Liver (tissue), 8 donors: ENCODE measurements at regions not wholly inside any gene's neighbourhood (a gene's known extent, or its start where the extent isn't known, plus 50 kb on each side); places are given as distances from the start of the nearest gene placed in this dataset.

Experiments used
- DNase-seq: peaks from one replicate; pipeline ENCODE4 v3.0.0-alpha.2; 2017; ENCODE audit warnings: low spot score
- H3K27ac ChIP-seq, 2 donors: one replicate each; pipeline ENCODE4 v1.7.0; 2013; ENCODE audit warnings: inconsistent platforms in 2 of 2, low read length in 2 of 2, control low read depth in 1 of 2, low read depth in 1 of 2, mild to moderate bottlenecking in 1 of 2
- H3K27me3 ChIP-seq, 4 donors: one replicate each; pipeline versions ENCODE4 v1.6.1 to v1.7.0; 2013; ENCODE audit warnings: low read length in 3 of 4, inconsistent platforms in 1 of 4, mild to moderate bottlenecking in 1 of 4, moderate library complexity in 1 of 4; ENCODE audit not compliant: control insufficient read depth in 4 of 4, insufficient read depth in 4 of 4
- H3K36me3 ChIP-seq, 4 donors: one replicate each; pipeline versions ENCODE4 v1.6.1 to v1.7.0; 2013; ENCODE audit warnings: low read length in 3 of 4, mild to moderate bottlenecking in 3 of 4, low read depth in 1 of 4, moderate library complexity in 1 of 4; ENCODE audit not compliant: control insufficient read depth in 4 of 4, insufficient read depth in 3 of 4
- H3K4me1 ChIP-seq, 4 donors: one replicate each; pipeline versions ENCODE4 v1.6.1 to v1.7.0; 2013; ENCODE audit warnings: low read length in 3 of 4, mild to moderate bottlenecking in 3 of 4, moderate library complexity in 1 of 4; ENCODE audit not compliant: control insufficient read depth in 4 of 4, insufficient read depth in 4 of 4
- H3K4me3 ChIP-seq, 3 donors: one replicate each; pipeline versions ENCODE4 v1.6.1 to v1.7.0; 2013; ENCODE audit warnings: low read length in 3 of 3, control low read depth in 1 of 3, low read depth in 1 of 3, mild to moderate bottlenecking in 1 of 3
- H3K9ac ChIP-seq, 2 donors: one replicate each; pipeline ENCODE4 v1.7.0; 2013; ENCODE audit warnings: low read length in 2 of 2, mild to moderate bottlenecking in 2 of 2, moderate library complexity in 2 of 2, control low read depth in 1 of 2, low read depth in 1 of 2
- H3K9me3 ChIP-seq, 4 donors: one replicate each; pipeline versions ENCODE4 v1.6.1 to v1.7.0; 2013; ENCODE audit warnings: low read length in 3 of 4; ENCODE audit not compliant: control insufficient read depth in 4 of 4
- CTCF ChIP-seq: fragments of 150-350 bp; IDR thresholded peaks from 2 replicates; pipeline ENCODE4 v1.5.1; 2017; ENCODE audit warnings: improper control_type of control experiment, low read depth, low read length; ENCODE audit not compliant: missing input control
- EGR1 ChIP-seq, 2 donors: IDR thresholded peaks; 2 replicates each; pipeline ENCODE4 v1.6.1; 2016 to 2018; ENCODE audit warnings: antibody characterized with exemption in 2 of 2, low read depth in 2 of 2
- FOXA1 ChIP-seq: IDR thresholded peaks from 2 replicates; pipeline ENCODE4 v1.6.1; 2016; ENCODE audit warnings: antibody characterized with exemption
- FOXA2 ChIP-seq: IDR thresholded peaks from 2 replicates; pipeline ENCODE4 v1.6.1; 2016; ENCODE audit warnings: antibody characterized with exemption
- GABPA ChIP-seq, 2 donors: IDR thresholded peaks in 1 of 2; conservative IDR thresholded peaks in 1 of 2; 2 replicates each; pipeline ENCODE4 v1.6.1; 2016; ENCODE audit warnings: antibody characterized with exemption in 2 of 2, mild to moderate bottlenecking in 1 of 2, moderate library complexity in 1 of 2
- HNF4A ChIP-seq, 2 donors: conservative IDR thresholded peaks; 2 replicates each; pipeline ENCODE4 v1.6.1; 2016; ENCODE audit warnings: antibody characterized with exemption in 2 of 2, mild to moderate bottlenecking in 2 of 2
- HNF4G ChIP-seq: IDR thresholded peaks from 2 replicates; pipeline ENCODE4 v1.6.1; 2016; ENCODE audit warnings: antibody characterized with exemption
- JUND ChIP-seq, 2 donors: IDR thresholded peaks; 2 replicates each; pipeline ENCODE4 v1.6.1; 2016; ENCODE audit warnings: antibody characterized with exemption in 2 of 2
- NR2F2 ChIP-seq: IDR thresholded peaks from 2 replicates; pipeline ENCODE4 v1.6.1; 2016; ENCODE audit warnings: antibody characterized with exemption
- RXRA ChIP-seq, 2 donors: IDR thresholded peaks; 2 replicates each; pipeline ENCODE4 v1.6.1; 2017 to 2018; ENCODE audit warnings: antibody characterized with exemption in 2 of 2, mild to moderate bottlenecking in 1 of 2
- TAF1 ChIP-seq: conservative IDR thresholded peaks from 2 replicates; pipeline ENCODE4 v1.6.1; 2016; ENCODE audit warnings: antibody characterized with exemption, mild to moderate bottlenecking
- YY1 ChIP-seq: IDR thresholded peaks from 2 replicates; pipeline ENCODE4 v1.6.1; 2016; ENCODE audit warnings: antibody characterized with exemption, mild to moderate bottlenecking
- WGBS: extraction: QIAGEN DNeasy Blood & Tissue Kit; methylation state at CpG from one replicate; pipeline ENCODE4 v1.1.7; 2013; 5-methylcytosine and 5-hydroxymethylcytosine counted together
- TF ChIP-seq, protein P1 (sequence below): IDR thresholded peaks from 2 replicates; pipeline ENCODE4 v1.6.1; 2016; ENCODE audit warnings: antibody characterized with exemption
- TF ChIP-seq, protein P2 (sequence below): IDR thresholded peaks from 2 replicates; pipeline ENCODE4 v1.6.1; 2016; ENCODE audit warnings: antibody characterized with exemption
- TF ChIP-seq, protein P3 (sequence below): IDR thresholded peaks from 2 replicates; pipeline ENCODE4 v1.6.1; 2016; ENCODE audit warnings: antibody characterized with exemption, mild to moderate bottlenecking
- TF ChIP-seq, protein P4 (sequence below): IDR thresholded peaks from 2 replicates; pipeline ENCODE4 v1.6.1; 2016; ENCODE audit warnings: antibody characterized with exemption
- donor health status: healthy.
- donor health status: healthy.
- donor health status: healthy.
- donor health status: healthy.
- donor health status: healthy.

GRCh38 chr4:135598151-135598550 lies 1396.6 kb upstream of the PABPC4L start:
- Histone ChIP-seq H3K27ac (no peak overlapping the region), H3K27me3 (no peaks in the 10 kb centered on the region), H3K9ac (no peak overlapping the region), H3K36me3 (no peaks in the 10 kb centered on the region), H3K4me1 (no peaks in the 10 kb centered on the region), H3K4me3 (no peak overlapping the region), H3K9me3 (peaks cover 0 to 28% (median 8%) of the 10 kb centered on the region in 4 donors)
- TF ChIP-seq, protein P1, sequence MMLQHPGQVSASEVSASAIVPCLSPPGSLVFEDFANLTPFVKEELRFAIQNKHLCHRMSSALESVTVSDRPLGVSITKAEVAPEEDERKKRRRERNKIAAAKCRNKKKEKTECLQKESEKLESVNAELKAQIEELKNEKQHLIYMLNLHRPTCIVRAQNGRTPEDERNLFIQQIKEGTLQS, result no peak
- TF ChIP-seq, protein P2, sequence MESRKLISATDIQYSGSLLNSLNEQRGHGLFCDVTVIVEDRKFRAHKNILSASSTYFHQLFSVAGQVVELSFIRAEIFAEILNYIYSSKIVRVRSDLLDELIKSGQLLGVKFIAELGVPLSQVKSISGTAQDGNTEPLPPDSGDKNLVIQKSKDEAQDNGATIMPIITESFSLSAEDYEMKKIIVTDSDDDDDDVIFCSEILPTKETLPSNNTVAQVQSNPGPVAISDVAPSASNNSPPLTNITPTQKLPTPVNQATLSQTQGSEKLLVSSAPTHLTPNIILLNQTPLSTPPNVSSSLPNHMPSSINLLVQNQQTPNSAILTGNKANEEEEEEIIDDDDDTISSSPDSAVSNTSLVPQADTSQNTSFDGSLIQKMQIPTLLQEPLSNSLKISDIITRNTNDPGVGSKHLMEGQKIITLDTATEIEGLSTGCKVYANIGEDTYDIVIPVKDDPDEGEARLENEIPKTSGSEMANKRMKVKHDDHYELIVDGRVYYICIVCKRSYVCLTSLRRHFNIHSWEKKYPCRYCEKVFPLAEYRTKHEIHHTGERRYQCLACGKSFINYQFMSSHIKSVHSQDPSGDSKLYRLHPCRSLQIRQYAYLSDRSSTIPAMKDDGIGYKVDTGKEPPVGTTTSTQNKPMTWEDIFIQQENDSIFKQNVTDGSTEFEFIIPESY, result no peak
- TF ChIP-seq GABPA (IDR thresholded peaks at IDR 0.05 in 1 of 2, conservative IDR thresholded peaks at IDR 0.05 in 1 of 2) (no peak), HNF4G (no peak), JUND (IDR thresholded peaks at IDR 0.05) (no peak), YY1 (no peak), TAF1 (no peak), CTCF (no peak), RXRA (IDR thresholded peaks at IDR 0.05) (no peak), FOXA2 (no peak), EGR1 (IDR thresholded peaks at IDR 0.05; ENCODE audit: low read depth in 2 of 2) (no peak), NR2F2 (no peak)
- TF ChIP-seq, protein P3, sequence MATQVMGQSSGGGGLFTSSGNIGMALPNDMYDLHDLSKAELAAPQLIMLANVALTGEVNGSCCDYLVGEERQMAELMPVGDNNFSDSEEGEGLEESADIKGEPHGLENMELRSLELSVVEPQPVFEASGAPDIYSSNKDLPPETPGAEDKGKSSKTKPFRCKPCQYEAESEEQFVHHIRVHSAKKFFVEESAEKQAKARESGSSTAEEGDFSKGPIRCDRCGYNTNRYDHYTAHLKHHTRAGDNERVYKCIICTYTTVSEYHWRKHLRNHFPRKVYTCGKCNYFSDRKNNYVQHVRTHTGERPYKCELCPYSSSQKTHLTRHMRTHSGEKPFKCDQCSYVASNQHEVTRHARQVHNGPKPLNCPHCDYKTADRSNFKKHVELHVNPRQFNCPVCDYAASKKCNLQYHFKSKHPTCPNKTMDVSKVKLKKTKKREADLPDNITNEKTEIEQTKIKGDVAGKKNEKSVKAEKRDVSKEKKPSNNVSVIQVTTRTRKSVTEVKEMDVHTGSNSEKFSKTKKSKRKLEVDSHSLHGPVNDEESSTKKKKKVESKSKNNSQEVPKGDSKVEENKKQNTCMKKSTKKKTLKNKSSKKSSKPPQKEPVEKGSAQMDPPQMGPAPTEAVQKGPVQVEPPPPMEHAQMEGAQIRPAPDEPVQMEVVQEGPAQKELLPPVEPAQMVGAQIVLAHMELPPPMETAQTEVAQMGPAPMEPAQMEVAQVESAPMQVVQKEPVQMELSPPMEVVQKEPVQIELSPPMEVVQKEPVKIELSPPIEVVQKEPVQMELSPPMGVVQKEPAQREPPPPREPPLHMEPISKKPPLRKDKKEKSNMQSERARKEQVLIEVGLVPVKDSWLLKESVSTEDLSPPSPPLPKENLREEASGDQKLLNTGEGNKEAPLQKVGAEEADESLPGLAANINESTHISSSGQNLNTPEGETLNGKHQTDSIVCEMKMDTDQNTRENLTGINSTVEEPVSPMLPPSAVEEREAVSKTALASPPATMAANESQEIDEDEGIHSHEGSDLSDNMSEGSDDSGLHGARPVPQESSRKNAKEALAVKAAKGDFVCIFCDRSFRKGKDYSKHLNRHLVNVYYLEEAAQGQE, result no peak
- TF ChIP-seq, protein P4, sequence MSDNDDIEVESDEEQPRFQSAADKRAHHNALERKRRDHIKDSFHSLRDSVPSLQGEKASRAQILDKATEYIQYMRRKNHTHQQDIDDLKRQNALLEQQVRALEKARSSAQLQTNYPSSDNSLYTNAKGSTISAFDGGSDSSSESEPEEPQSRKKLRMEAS, result no peak
- 34% methylated on average over 1 of the region's 1 CpG for WGBS
- DNase-seq, result no peak

DNA sequence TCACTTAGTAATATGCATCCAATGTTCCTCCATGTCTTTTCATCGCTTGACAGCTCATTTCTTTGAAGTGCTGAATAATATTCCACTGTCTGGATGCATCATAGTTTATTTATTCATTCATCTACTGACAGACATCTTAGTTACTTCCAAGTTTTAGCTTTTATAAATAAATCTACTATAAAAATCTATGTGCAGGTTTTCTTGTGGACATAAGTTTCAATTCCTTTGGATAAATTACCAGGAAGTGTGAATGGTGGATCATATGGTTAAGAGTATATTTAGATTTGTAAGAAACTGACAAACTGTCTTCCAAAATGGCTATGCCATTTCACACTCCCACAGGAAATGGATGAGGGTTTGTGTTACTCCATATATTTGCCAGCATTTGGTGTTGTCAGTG lies 1392.9 kb upstream of the PABPC4L start:
- 55% methylated on average over 1 of the region's 1 CpG for WGBS

More for the DNA sequence above, 1392.9 kb upstream of the PABPC4L start:
- no peaks in the 10 kb centered on the region for H3K36me3 ChIP-seq
- H3K27ac ChIP-seq, result no peak overlapping the region
- H3K27me3 ChIP-seq, result no peaks in the 10 kb centered on the region
- H3K9me3 ChIP-seq, result peaks cover 0 to 21% (median 6%) of the 10 kb centered on the region in 4 donors
- no peak for TF ChIP-seq HNF4G
- TF ChIP-seq HNF4A (conservative IDR thresholded peaks at IDR 0.05), result no peak
- TF ChIP-seq FOXA2, result no peak
- no peak for TF ChIP-seq JUND (IDR thresholded peaks at IDR 0.05)
- TF ChIP-seq CTCF, result no peak
- TF ChIP-seq NR2F2, result no peak
- TF ChIP-seq GABPA (IDR thresholded peaks at IDR 0.05 in 1 of 2, conservative IDR thresholded peaks at IDR 0.05 in 1 of 2), result no peak
- TF ChIP-seq, protein P3, result no peak
- no peak for TF ChIP-seq FOXA1
- TF ChIP-seq YY1, result no peak
- TF ChIP-seq, protein P4, result no peak
- TF ChIP-seq, protein P1, result no peak
- H3K4me3 ChIP-seq, result no peak overlapping the region
- no peak overlapping the region for H3K9ac ChIP-seq
- no peaks in the 10 kb centered on the region for H3K4me1 ChIP-seq
- no peak for DNase-seq
